SKM-1 treated with dmso at 0.1 percent for 144 hours (cell line): ENCODE measurements at regions not wholly inside any gene's neighbourhood (a gene's known extent, or its start where the extent isn't known, plus 50 kb on each side); places are given as distances from the start of the nearest gene placed in this dataset.

Source experiments
- DNase-seq: peaks from one replicate; lab custom pipeline; 2025; ENCODE audit not compliant: unreplicated experiment; lab: John Stamatoyannopoulos, UW

- DNase-seq: no peak
These were observed 69.0 kb downstream of the KIF2B start for GRCh38 chr17:53891726-53892125.

GRCh38 chr17:53892222-53892621 is 69.5 kb downstream of the KIF2B start:
- DNase-seq: no peak

GRCh38 chr17:53894591-53894990 is 71.9 kb downstream of the KIF2B start:
- no peak for DNase-seq

GRCh38 chr17:53896047-53896446 is 73.3 kb downstream of the KIF2B start:
- DNase-seq: peak; percentile 75

- DNase-seq: no peak
These were observed 78.2 kb downstream of the KIF2B start for GRCh38 chr17:53900951-53901350.

GRCh38 chr17:53907435-53907834 is 84.7 kb downstream of the KIF2B start:
- DNase-seq: no peak

GRCh38 chr17:53909802-53910201 is 87.1 kb downstream of the KIF2B start:
- DNase-seq: no peak

GRCh38 chr17:53912117-53912516 is 89.4 kb downstream of the KIF2B start:
- no peak for DNase-seq

- no peak for DNase-seq
These were observed 96.6 kb downstream of the KIF2B start for GRCh38 chr17:53919356-53919755.

- peak; percentile 15 for DNase-seq
These were observed 102.1 kb downstream of the KIF2B start for GRCh38 chr17:53924530-53925455.

GRCh38 chr17:53932386-53932785 is 109.7 kb downstream of the KIF2B start:
- DNase-seq: no peak

- DNase-seq: no peak
These were observed 112.2 kb downstream of the KIF2B start for GRCh38 chr17:53934931-53935330.

GRCh38 chr17:53941231-53941630 is 118.5 kb downstream of the KIF2B start:
- DNase-seq: no peak

- DNase-seq: no peak
These were observed 119.7 kb downstream of the KIF2B start for GRCh38 chr17:53942436-53942835.

GRCh38 chr17:53942898-53943297 is 120.2 kb downstream of the KIF2B start:
- no peak for DNase-seq

GRCh38 chr17:53948323-53948722 is 125.6 kb downstream of the KIF2B start:
- no peak for DNase-seq

- DNase-seq: no peak
These were observed 126.9 kb downstream of the KIF2B start for GRCh38 chr17:53949473-53950090.

GRCh38 chr17:53950207-53950857 is 127.6 kb downstream of the KIF2B start:
- no peak for DNase-seq

GRCh38 chr17:53950858-53951250 is 128.1 kb downstream of the KIF2B start:
- no peak for DNase-seq

GRCh38 chr17:53971361-53971760 is 148.6 kb downstream of the KIF2B start:
- no peak for DNase-seq

- no peak for DNase-seq
These were observed 157.3 kb downstream of the KIF2B start for GRCh38 chr17:53979991-53980390.

GRCh38 chr17:53996131-53996530 is 173.4 kb downstream of the KIF2B start:
- DNase-seq: no peak
